ENCODE measurements at regions not wholly inside any gene's neighbourhood (a gene's known extent, or its start where the extent isn't known, plus 50 kb on each side); places are given as distances from the start of the nearest gene placed in this dataset.

- TF ChIP-seq RAD21 (IDR thresholded peaks at IDR 0.05; ENCODE audit: insufficient read depth, low read depth, low read length) (no peak), YBX1 (IDR thresholded peaks at IDR 0.05) (no peak), NFYB (IDR thresholded peaks at IDR 0.05; ENCODE audit: insufficient read depth, low read depth, low read length) (no peak)
Measured at GRCh38 chr2:47227532-47228279, 51.4 kb upstream of the CALM2 start (continued).

GRCh38 chr2:47226923-47227220, 50.6 kb upstream of the CALM2 start:
- Histone ChIP-seq H3K4me3 (no peak overlapping the region), H3K27me3 (replicated peaks in 1 of 2; ENCODE audit: control insufficient read depth in 2 of 2, insufficient read depth in 2 of 2, low read length in 1 of 2) (0 out of 4 replicates have a peak, but pooled peaks cover 0 to 3% of the 10 kb centered on the region in 2 experiments), H3K27ac (ENCODE audit: control insufficient read depth, insufficient read depth) (no peak overlapping the region), H3K79me2 (ENCODE audit: control insufficient read depth, insufficient read depth, low read length) (no peaks in the 10 kb centered on the region), H3K4me2 (ENCODE audit: control insufficient read depth, insufficient read depth) (no peak overlapping the region), H3K36me3 (ENCODE audit: control insufficient read depth in 2 of 2, insufficient read depth in 2 of 2, low read length in 1 of 2) (no peaks in the 10 kb centered on the region), H3K9ac (ENCODE audit: control insufficient read depth, insufficient read depth, low read length) (no peak overlapping the region), H2AFZ (ENCODE audit: control insufficient read depth, low read depth, low read length) (no peak overlapping the region), H4K20me1 (ENCODE audit: control insufficient read depth, insufficient read depth) (no peaks in the 10 kb centered on the region), H3K9me3 (replicated peaks; ENCODE audit: control insufficient read depth, insufficient read depth, low read length) (no peaks in the 10 kb centered on the region), H3K4me1 (ENCODE audit: control insufficient read depth, insufficient read depth, low read length) (no peaks in the 10 kb centered on the region)
- FAIRE-seq, result no peak
- no peak for ATAC-seq
- TF ChIP-seq CHD1 (IDR thresholded peaks at IDR 0.05; ENCODE audit: low read depth, low read length) (no peak), CBX3 (IDR thresholded peaks at IDR 0.05; ENCODE audit: borderline replicate concordance, low read depth) (no peak), SIX5 (IDR thresholded peaks at IDR 0.05; ENCODE audit: low read depth, low read length, severe bottlenecking) (no peak), PML (IDR thresholded peaks at IDR 0.05; ENCODE audit: low read length) (no peak), KDM1A (IDR thresholded peaks at IDR 0.05; ENCODE audit: borderline replicate concordance) (no peak)
- ChIA-PET RAD21 (ENCODE audit: unreplicated experiment) (no interaction called here), POLR2A (no interaction called here), SMC1A (ENCODE audit: uncharacterized antibody, unreplicated experiment) (interaction anchor here (0.7 to 1.8 kb wide), 4 partner anchors 12 to 86 kb away, joined by 3 to 4 read pairs (median 4); no protein-coding TSS in a partner anchor), CTCF (interaction anchor here (0.8 kb wide), 1 partner anchor 13 kb away, joined by 3 read pairs; no protein-coding TSS in a partner anchor)
- BruUV-seq (replicated peaks), result no TSS peak
- in situ Hi-C loops (cut with MboI), result no loop called here
- intact Hi-C loops (cut with micrococcal nuclease; ENCODE audit: unreplicated experiment), result no loop called here
- DNase-seq (ENCODE audit: low read depth, low spot score), result no peak
- 89% methylated on average over 6 of the region's 6 CpGs for WGBS (ENCODE audit: insufficient coverage, insufficient replicate concordance, low lambda C conversion rate, missing lambda C conversion rate)

All from GM12878 (cell line).